ENCODE measurements at regions not wholly inside any gene's neighbourhood (a gene's known extent, or its start where the extent isn't known, plus 50 kb on each side); places are given as distances from the start of the nearest gene placed in this dataset.

DNA sequence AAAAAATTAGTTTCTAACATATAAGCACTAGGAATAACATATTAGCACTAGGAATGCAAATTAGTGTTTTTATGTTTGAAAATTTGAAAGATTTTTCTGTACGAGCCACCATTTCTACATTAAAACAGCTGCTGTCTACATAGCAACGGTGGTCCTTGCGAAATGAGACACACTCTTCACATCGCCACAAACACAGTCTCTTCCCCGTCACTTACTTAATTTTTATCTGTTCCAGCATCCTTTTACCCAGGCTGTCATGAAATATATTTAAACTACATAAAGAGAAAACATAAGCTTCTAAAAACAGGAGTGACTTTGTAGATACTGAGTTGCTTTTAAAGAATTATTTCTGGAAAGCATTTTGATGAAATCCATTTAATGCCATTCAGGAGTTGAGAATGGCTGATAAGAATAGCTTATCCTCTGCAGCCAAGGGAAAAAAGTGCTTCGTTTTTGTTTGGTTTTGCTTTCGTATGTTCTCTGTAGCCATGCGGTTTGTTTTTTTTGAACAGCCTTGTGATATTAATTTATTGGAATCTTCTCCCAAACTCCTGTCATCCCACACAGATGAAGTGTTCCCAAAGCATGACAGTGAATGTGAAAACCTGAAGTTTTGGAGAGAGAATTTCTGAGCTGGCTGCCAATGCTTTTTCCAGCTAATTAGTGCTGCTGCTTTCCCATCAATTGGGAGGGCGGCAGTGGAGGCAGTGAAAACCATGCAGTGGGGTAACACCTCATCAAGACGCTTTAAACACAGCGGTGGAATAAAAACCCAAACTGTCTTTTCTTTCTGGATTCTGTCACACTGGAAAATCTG, 603.7 kb upstream of the ADARB2 start:
- TF ChIP-seq EZH2phosphoT487 (IDR thresholded peaks at IDR 0.05; ENCODE audit: borderline replicate concordance, low read depth, low read length), result no peak
- TF ChIP-seq, protein P1, sequence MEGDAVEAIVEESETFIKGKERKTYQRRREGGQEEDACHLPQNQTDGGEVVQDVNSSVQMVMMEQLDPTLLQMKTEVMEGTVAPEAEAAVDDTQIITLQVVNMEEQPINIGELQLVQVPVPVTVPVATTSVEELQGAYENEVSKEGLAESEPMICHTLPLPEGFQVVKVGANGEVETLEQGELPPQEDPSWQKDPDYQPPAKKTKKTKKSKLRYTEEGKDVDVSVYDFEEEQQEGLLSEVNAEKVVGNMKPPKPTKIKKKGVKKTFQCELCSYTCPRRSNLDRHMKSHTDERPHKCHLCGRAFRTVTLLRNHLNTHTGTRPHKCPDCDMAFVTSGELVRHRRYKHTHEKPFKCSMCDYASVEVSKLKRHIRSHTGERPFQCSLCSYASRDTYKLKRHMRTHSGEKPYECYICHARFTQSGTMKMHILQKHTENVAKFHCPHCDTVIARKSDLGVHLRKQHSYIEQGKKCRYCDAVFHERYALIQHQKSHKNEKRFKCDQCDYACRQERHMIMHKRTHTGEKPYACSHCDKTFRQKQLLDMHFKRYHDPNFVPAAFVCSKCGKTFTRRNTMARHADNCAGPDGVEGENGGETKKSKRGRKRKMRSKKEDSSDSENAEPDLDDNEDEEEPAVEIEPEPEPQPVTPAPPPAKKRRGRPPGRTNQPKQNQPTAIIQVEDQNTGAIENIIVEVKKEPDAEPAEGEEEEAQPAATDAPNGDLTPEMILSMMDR (conservative IDR thresholded peaks at IDR 0.05; ENCODE audit: low read length), result no peak
- ChIA-PET POLR2A (no interaction called here), CTCF (ENCODE audit: unreplicated experiment) (no interaction called here)
- BruUV-seq (replicated peaks), result no TSS peak
- Histone ChIP-seq H2AFZ (ENCODE audit: low read length) (no peak overlapping the region), H3K4me3 (ENCODE audit: low read depth, low read length, poor library complexity, severe bottlenecking) (no peak overlapping the region), H3K9me3 (ENCODE audit: low read length) (no peaks in the 10 kb centered on the region), H3K9me2 (ENCODE audit: insufficient read depth, low read length) (no peaks in the 10 kb centered on the region), H3K4me1 (ENCODE audit: insufficient read depth, low read length, poor library complexity, severe bottlenecking) (no peaks in the 10 kb centered on the region), H3K4me2 (ENCODE audit: low read length) (no peak overlapping the region), H3K36me3 (ENCODE audit: insufficient read depth, low read length) (no peaks in the 10 kb centered on the region), H3K27ac (ENCODE audit: low read depth, low read length, poor library complexity, severe bottlenecking) (no peak overlapping the region), H3K79me2 (ENCODE audit: insufficient read depth, low read depth, low read length) (no peaks in the 10 kb centered on the region), H4K20me1 (ENCODE audit: insufficient read depth, low read length) (no peaks in the 10 kb centered on the region)
- DNase-seq (ENCODE audit: low spot score), result no peak
- intact Hi-C loops (cut with micrococcal nuclease; ENCODE audit: unreplicated experiment), result no loop called here

DNA sequence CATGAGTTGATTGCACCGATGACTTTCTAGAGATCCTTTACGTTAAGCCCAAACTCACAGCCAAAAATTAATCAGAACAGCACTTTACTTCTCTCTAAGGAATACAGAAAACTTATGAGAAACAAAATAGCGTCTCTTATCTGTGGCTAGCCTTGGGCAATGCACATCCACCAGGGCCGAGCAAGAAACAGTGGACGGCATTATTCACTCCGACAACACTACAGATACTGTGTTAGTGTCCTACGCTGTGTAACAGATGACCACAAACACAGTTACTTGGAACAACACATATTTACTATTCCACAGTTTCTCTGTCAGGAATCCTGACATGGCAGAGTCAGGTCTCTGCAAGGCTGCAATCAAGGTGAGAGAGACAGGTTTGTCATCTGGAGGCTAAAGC, 598.3 kb upstream of the ADARB2 start:
- Histone ChIP-seq H3K4me1 (ENCODE audit: insufficient read depth, low read length, poor library complexity, severe bottlenecking) (no peaks in the 10 kb centered on the region), H3K4me2 (ENCODE audit: low read length) (no peak overlapping the region), H3K9me2 (ENCODE audit: insufficient read depth, low read length) (no peaks in the 10 kb centered on the region), H2AFZ (ENCODE audit: low read length) (no peak overlapping the region), H3K9me3 (ENCODE audit: low read length) (no peaks in the 10 kb centered on the region), H3K79me2 (ENCODE audit: insufficient read depth, low read depth, low read length) (no peaks in the 10 kb centered on the region), H4K20me1 (ENCODE audit: insufficient read depth, low read length) (no peaks in the 10 kb centered on the region), H3K27ac (ENCODE audit: low read depth, low read length, poor library complexity, severe bottlenecking) (no peak overlapping the region), H3K4me3 (ENCODE audit: low read depth, low read length, poor library complexity, severe bottlenecking) (no peak overlapping the region), H3K36me3 (ENCODE audit: insufficient read depth, low read length) (no peaks in the 10 kb centered on the region)
- CTCF ChIA-PET (ENCODE audit: unreplicated experiment), result no interaction called here
- no peak for DNase-seq (ENCODE audit: low spot score)
- no TSS peak for BruUV-seq (replicated peaks)
- POLR2A ChIA-PET, result no interaction called here
- no peak for TF ChIP-seq EZH2phosphoT487 (IDR thresholded peaks at IDR 0.05; ENCODE audit: borderline replicate concordance, low read depth, low read length)
- TF ChIP-seq, protein P1 (conservative IDR thresholded peaks at IDR 0.05; ENCODE audit: low read length), result no peak
- intact Hi-C loops (cut with micrococcal nuclease; ENCODE audit: unreplicated experiment), result no loop called here

- H3K9me3 ChIP-seq (ENCODE audit: low read length), result no peaks in the 10 kb centered on the region
- H3K4me1 ChIP-seq (ENCODE audit: insufficient read depth, low read length, poor library complexity, severe bottlenecking), result no peaks in the 10 kb centered on the region
- BruUV-seq (replicated peaks), result no TSS peak
Observed at GRCh38 chr10:2334575-2334974, 597.2 kb upstream of the ADARB2 start.

More at GRCh38 chr10:2334575-2334974, 597.2 kb upstream of the ADARB2 start:
- Histone ChIP-seq H3K4me3 (ENCODE audit: low read depth, low read length, poor library complexity, severe bottlenecking) (no peak overlapping the region), H2AFZ (ENCODE audit: low read length) (no peak overlapping the region), H4K20me1 (ENCODE audit: insufficient read depth, low read length) (no peaks in the 10 kb centered on the region), H3K27ac (ENCODE audit: low read depth, low read length, poor library complexity, severe bottlenecking) (no peak overlapping the region), H3K4me2 (ENCODE audit: low read length) (no peak overlapping the region), H3K9me2 (ENCODE audit: insufficient read depth, low read length) (no peaks in the 10 kb centered on the region), H3K36me3 (ENCODE audit: insufficient read depth, low read length) (no peaks in the 10 kb centered on the region), H3K79me2 (ENCODE audit: insufficient read depth, low read depth, low read length) (no peaks in the 10 kb centered on the region)
- CTCF ChIA-PET (ENCODE audit: unreplicated experiment), result no interaction called here
- no peak for TF ChIP-seq EZH2phosphoT487 (IDR thresholded peaks at IDR 0.05; ENCODE audit: borderline replicate concordance, low read depth, low read length)
- TF ChIP-seq, protein P1 (conservative IDR thresholded peaks at IDR 0.05; ENCODE audit: low read length), result no peak
- intact Hi-C loops (cut with micrococcal nuclease; ENCODE audit: unreplicated experiment), result no loop called here
- POLR2A ChIA-PET, result interaction anchor here (0.6 kb wide), 1 partner anchor 316 kb away, joined by 3 read pairs; no protein-coding TSS in a partner anchor
- DNase-seq (ENCODE audit: low spot score), result no peak
